ENCODE measurements at regions not wholly inside any gene's neighbourhood (a gene's known extent, or its start where the extent isn't known, plus 50 kb on each side); places are given as distances from the start of the nearest gene placed in this dataset.

DNA sequence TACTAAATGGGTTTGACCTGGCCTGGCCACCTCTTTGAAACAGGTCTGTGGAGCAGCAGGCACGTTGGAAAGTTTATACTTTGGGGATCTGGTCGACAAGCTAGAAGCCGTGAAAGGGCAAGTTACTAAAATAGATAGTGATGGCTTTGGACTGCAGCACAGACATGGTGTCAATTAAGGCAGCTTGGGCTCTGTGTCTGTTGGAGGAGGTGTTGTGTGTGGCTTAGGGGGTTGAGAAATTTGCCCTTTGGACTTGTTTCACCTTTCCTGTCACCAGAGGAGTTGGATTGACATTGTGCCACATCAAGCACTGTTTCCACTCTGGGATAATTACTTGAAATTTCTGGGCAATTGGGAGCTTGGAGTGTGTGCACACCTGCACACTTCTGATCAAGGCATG lies 251.8 kb upstream of the MKI67 start:
- TF ChIP-seq, protein P1, sequence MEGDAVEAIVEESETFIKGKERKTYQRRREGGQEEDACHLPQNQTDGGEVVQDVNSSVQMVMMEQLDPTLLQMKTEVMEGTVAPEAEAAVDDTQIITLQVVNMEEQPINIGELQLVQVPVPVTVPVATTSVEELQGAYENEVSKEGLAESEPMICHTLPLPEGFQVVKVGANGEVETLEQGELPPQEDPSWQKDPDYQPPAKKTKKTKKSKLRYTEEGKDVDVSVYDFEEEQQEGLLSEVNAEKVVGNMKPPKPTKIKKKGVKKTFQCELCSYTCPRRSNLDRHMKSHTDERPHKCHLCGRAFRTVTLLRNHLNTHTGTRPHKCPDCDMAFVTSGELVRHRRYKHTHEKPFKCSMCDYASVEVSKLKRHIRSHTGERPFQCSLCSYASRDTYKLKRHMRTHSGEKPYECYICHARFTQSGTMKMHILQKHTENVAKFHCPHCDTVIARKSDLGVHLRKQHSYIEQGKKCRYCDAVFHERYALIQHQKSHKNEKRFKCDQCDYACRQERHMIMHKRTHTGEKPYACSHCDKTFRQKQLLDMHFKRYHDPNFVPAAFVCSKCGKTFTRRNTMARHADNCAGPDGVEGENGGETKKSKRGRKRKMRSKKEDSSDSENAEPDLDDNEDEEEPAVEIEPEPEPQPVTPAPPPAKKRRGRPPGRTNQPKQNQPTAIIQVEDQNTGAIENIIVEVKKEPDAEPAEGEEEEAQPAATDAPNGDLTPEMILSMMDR (IDR thresholded peaks at IDR 0.05; ENCODE audit: borderline replicate concordance, extremely low read depth, low read length, poor library complexity, severe bottlenecking), result no peak
- no peak for TF ChIP-seq EZH2 (IDR thresholded peaks at IDR 0.05; ENCODE audit: borderline replicate concordance, low read depth, low read length, severe bottlenecking)
